ENCODE measurements at regions not wholly inside any gene's neighbourhood (a gene's known extent, or its start where the extent isn't known, plus 50 kb on each side); places are given as distances from the start of the nearest gene placed in this dataset.

GRCh38 chr6:44062771-44063560, 64.3 kb downstream of the MRPL14 start:
- no peak for DNase-seq

GRCh38 chr6:44062105-44062770, 65.0 kb downstream of the MRPL14 start:
- DNase-seq: no peak

GRCh38 chr6:44061375-44062104, 65.7 kb downstream of the MRPL14 start:
- no peak for DNase-seq

- DNase-seq: no peak
Measured at GRCh38 chr6:44060612-44061374, 66.5 kb downstream of the MRPL14 start.

- DNase-seq: no peak
Measured at GRCh38 chr6:44059359-44060346, 67.6 kb downstream of the MRPL14 start.

- DNase-seq: no peak
Measured at GRCh38 chr6:44058617-44059358, 68.5 kb downstream of the MRPL14 start.

- no peak for DNase-seq
Measured at GRCh38 chr6:44057931-44058616, 69.2 kb downstream of the MRPL14 start.

- no peak for DNase-seq
Measured at GRCh38 chr6:44057238-44057930, 69.9 kb downstream of the MRPL14 start.

GRCh38 chr6:44056392-44057237, 70.6 kb downstream of the MRPL14 start:
- DNase-seq: no peak

GRCh38 chr6:44054721-44055559, 72.3 kb downstream of the MRPL14 start:
- no peak for DNase-seq

GRCh38 chr6:44053760-44054556, 73.3 kb downstream of the MRPL14 start:
- DNase-seq: no peak

GRCh38 chr6:44053106-44053756, 74.0 kb downstream of the MRPL14 start:
- no peak for DNase-seq

- no peak for DNase-seq
Measured at GRCh38 chr6:44052419-44053023, 74.7 kb downstream of the MRPL14 start.

GRCh38 chr6:44051515-44051914, 75.7 kb downstream of the MRPL14 start:
- no peak for DNase-seq

- no peak for DNase-seq
Measured at GRCh38 chr6:44050872-44051505, 76.3 kb downstream of the MRPL14 start.

All from NCI-H1417 treated with DMSO at 0.1 percent for 48 hours (cell line).